NB4 (cell line): ENCODE measurements at regions not wholly inside any gene's neighbourhood (a gene's known extent, or its start where the extent isn't known, plus 50 kb on each side); places are given as distances from the start of the nearest gene placed in this dataset.

Source experiments
- MYC ChIP-seq: IDR thresholded peaks from 2 replicates; pipeline ENCODE4 v1.6.1; 2011; ENCODE audit warnings: low read depth, low read length
- POLR2A ChIP-seq: IDR thresholded peaks from 2 replicates; pipeline ENCODE4 v1.6.1; 2011; ENCODE audit warnings: mild to moderate bottlenecking; ENCODE audit not compliant: insufficient read length; ENCODE audit errors: extremely low read depth
- TF ChIP-seq, protein P1 (sequence below): IDR thresholded peaks from one replicate; pipeline ENCODE4 v1.5.1; 2012; ENCODE audit warnings: low read depth, low read length
- TF ChIP-seq, protein P2 (sequence below): IDR thresholded peaks from 2 replicates; pipeline ENCODE4 v1.6.1; 2011; ENCODE audit warnings: low read depth, low read length

DNA sequence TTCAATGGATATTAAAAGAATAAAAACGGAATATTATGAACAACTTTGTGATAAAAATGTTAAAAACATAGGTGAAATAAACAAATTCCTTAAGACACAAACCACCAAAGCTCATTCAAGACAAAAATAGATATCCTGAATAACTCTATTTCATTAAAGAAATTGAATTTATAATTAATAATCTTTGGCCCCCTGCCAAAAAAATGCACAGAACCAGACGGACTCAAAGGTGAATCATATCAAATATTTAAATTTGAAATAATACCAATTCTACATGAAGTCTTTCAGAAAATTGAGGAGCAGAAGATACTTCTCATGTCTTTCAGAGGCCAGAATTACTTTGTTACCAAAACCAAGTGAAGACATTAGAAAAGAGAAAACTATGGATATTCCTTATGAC, 128.3 kb upstream of the KLHL29 start:
- TF ChIP-seq, protein P1, sequence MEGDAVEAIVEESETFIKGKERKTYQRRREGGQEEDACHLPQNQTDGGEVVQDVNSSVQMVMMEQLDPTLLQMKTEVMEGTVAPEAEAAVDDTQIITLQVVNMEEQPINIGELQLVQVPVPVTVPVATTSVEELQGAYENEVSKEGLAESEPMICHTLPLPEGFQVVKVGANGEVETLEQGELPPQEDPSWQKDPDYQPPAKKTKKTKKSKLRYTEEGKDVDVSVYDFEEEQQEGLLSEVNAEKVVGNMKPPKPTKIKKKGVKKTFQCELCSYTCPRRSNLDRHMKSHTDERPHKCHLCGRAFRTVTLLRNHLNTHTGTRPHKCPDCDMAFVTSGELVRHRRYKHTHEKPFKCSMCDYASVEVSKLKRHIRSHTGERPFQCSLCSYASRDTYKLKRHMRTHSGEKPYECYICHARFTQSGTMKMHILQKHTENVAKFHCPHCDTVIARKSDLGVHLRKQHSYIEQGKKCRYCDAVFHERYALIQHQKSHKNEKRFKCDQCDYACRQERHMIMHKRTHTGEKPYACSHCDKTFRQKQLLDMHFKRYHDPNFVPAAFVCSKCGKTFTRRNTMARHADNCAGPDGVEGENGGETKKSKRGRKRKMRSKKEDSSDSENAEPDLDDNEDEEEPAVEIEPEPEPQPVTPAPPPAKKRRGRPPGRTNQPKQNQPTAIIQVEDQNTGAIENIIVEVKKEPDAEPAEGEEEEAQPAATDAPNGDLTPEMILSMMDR, result no peak
- TF ChIP-seq POLR2A (no peak), MYC (no peak)
- TF ChIP-seq, protein P2, sequence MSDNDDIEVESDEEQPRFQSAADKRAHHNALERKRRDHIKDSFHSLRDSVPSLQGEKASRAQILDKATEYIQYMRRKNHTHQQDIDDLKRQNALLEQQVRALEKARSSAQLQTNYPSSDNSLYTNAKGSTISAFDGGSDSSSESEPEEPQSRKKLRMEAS, result no peak
